GM19395 (cell line): ENCODE measurements at regions not wholly inside any gene's neighbourhood (a gene's known extent, or its start where the extent isn't known, plus 50 kb on each side); places are given as distances from the start of the nearest gene placed in this dataset.

Source experiments
- ATAC-seq: cut with Tn5 transposase; IDR thresholded peaks from one replicate; pipeline ENCODE4 v1.9.1; 2021; ENCODE audit warnings: mild to moderate bottlenecking, moderate library complexity; ENCODE audit not compliant: unreplicated experiment

DNA sequence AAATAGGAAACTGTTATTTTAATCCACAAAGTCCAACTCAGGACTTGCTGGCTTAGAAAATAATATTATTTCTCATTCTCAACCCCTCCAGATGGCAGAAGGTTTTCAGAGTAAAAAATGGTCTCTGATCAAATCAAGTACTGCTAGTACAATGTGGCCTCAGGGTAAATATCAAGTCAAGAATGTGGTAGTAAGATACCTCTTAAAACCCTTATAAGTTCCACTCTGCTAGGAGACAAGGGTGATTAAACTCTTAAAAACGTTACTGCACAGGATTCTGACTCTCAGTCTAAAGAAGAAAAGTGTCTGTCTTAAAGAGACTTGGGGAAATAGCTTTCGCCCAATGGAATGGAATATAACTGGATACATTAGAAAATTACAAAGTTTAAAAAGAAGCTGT, 120.8 kb upstream of the PDE4D start:
- no peak for ATAC-seq

- no peak for ATAC-seq
Measured at GRCh38 chr5:60010853-60011252, 117.3 kb upstream of the PDE4D start.

- ATAC-seq = no peak
Measured at GRCh38 chr5:60010328-60010727, 116.8 kb upstream of the PDE4D start.

- no peak for ATAC-seq
Measured at GRCh38 chr5:60007729-60008128, 114.2 kb upstream of the PDE4D start.

DNA sequence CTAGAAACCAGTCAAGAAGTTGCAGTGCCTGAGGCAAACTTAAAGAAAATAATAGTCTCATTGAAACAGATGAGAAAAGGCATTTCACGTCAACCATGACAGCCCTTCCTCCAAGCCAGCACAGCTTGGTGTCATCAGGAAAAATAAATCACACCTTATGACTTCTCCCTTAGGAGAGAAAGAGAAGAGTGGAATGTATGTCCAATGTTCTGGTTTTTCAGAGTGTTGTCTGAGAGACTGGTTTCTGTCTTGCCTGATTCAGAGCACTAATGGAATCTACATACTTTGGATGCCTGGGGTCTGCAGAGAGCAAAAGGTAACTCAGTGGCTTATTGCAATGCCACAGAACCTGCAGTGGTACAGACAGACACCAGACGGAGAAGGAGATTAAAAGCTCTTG, 105.5 kb upstream of the PDE4D start:
- ATAC-seq = no peak

DNA sequence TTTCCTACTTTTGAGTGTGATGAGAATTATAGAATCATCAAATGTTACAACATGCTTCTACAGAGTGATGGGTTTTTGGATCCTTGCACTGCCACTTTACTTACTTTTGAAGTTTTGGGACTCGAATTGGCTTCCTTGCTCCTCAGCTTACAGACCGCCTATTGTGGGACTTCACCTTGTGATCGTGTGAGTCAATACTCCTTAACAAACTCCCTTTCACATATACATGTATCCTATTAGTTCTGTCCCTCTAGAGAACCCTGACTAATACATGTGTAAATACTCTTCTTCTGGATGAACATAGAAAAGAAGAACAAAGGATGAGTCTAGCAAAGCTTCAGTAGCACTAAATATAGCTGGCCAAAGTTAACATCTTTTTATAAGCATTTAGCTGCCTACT, 98.7 kb upstream of the PDE4D start:
- no peak for ATAC-seq

DNA sequence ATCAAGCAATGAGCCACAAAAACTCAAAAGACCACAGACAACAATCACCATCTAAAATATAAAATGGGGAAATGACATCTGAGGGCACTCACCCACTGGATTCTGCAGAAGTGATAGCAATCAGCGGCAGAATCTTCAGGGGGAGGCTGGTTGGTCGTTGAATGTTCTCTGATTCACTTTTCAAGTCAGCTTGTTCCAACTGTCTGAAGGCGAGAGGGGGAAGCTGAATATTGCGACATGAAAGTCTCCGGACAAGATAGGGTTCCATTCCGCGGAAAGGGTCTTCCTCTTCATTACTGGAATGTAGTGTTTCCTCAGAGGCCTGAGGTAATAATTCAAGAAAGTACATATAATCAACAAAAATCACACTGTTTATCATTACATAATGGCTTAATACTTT, 94.9 kb upstream of the PDE4D start:
- no peak for ATAC-seq

- ATAC-seq = no peak
Measured at GRCh38 chr5:59976342-59976741, 82.8 kb upstream of the PDE4D start.

GRCh38 chr5:59972043-59972442, 78.5 kb upstream of the PDE4D start:
- no peak for ATAC-seq

GRCh38 chr5:59959330-59959729, 65.8 kb upstream of the PDE4D start:
- no peak for ATAC-seq

GRCh38 chr5:59956130-59956783, 62.7 kb upstream of the PDE4D start:
- no peak for ATAC-seq

GRCh38 chr5:59955241-59955640, 61.7 kb upstream of the PDE4D start:
- ATAC-seq = no peak

DNA sequence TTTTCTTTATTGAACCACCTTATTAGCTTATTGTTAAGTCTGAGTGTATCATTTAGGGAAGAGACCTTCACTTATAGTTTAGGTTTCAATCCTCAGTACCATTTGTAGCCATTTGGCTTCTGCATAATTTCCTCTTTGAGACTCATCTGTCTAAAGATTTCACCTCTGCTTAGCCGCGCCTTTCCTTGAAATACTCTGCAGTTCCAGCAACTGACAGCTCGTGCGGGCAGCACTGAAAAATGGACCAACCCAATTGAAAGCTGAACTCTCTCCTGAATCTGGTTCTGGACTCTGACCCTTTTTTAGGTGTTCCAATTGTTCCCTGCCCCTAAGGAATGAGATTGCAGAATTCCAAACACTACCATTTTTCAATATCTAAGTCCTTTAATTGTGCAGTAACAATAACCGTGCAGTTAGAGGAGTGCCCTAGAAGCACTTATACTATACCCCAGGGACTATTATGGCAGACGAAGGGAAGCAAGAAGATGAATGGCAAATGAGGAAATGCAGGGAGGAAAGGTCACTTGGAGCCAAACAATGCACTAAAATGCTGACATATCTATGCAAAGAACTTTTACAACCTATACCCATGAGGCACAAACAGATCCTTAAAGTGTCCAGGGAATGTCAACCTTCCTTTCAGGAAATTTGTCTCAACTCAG, 50.1 kb upstream of the PDE4D start:
- ATAC-seq = no peak
